SK-N-SH (cell line): ENCODE measurements at regions not wholly inside any gene's neighbourhood (a gene's known extent, or its start where the extent isn't known, plus 50 kb on each side); places are given as distances from the start of the nearest gene placed in this dataset.

Experiments used
- CTCF ChIA-PET: fragments of 300-600, 350-600 bp; formaldehyde crosslinking; extraction: SDS; loops from one replicate; lab custom pipeline; 2021; lab: Yijun Ruan, JAX
- POLR2A ChIA-PET: fragments of 350-600 bp; sonication (Branson Sonifier 250); formaldehyde crosslinking; extraction: SDS; loops from one replicate; lab custom pipeline; 2020; ENCODE audit warnings: antibody characterized with exemption, inconsistent platforms; lab: Yijun Ruan, JAX
- DNase-seq: peaks from one replicate; pipeline ENCODE4 v3.0.0; 2012
- H2AFZ ChIP-seq: fragments of 200-600 bp; sonication (generic); 2 replicates; pipeline ENCODE4 v1.8.1; 2016; ENCODE audit warnings: antibody characterized with exemption, mild to moderate bottlenecking, low read depth
- H3F3A ChIP-seq: fragments of 200-600 bp; sonication (generic); replicated peaks from 2 replicates; pipeline ENCODE3; 2016; ENCODE audit warnings: antibody characterized with exemption, mild to moderate bottlenecking; ENCODE audit not compliant: insufficient read depth
- H3K27ac ChIP-seq, 2 experiments: fragments of 200-500 bp in 1 of 2; fragments of 200-600 bp in 1 of 2; sonication (Bioruptor generic) in 1 of 2; sonication (generic), shearing (Covaris generic) in 1 of 2; 2 replicates each; pipeline versions ENCODE4 v1.5.1 to v1.6.1; 2014 to 2016; ENCODE audit warnings: low read depth in 2 of 2, inconsistent platforms in 1 of 2, low read length in 1 of 2, mild to moderate bottlenecking in 1 of 2, mixed read lengths in 1 of 2
- H3K27me3 ChIP-seq: fragments of 200-600 bp; sonication (generic), shearing (Covaris generic); 2 replicates; pipeline ENCODE4 v1.6.1; 2016; ENCODE audit warnings: mixed run types; ENCODE audit not compliant: insufficient read depth
- H3K36me3 ChIP-seq, 2 experiments: fragments of 200-500 bp in 1 of 2; fragments of 200-600 bp in 1 of 2; sonication (Bioruptor generic) in 1 of 2; sonication (generic) in 1 of 2; replicated peaks in 1 of 2; 2 replicates each; pipeline versions ENCODE3 to v1.5.1; 2014 to 2016; ENCODE audit warnings: low read length in 1 of 2, mild to moderate bottlenecking in 1 of 2; ENCODE audit not compliant: insufficient read depth in 2 of 2, control insufficient read depth in 1 of 2
- H3K4me1 ChIP-seq, 2 experiments: fragments of 200-500 bp in 1 of 2; fragments of 200-600 bp in 1 of 2; sonication (Bioruptor generic) in 1 of 2; sonication (generic), shearing (Covaris generic) in 1 of 2; 2 replicates each; pipeline versions ENCODE4 v1.5.1 to v1.6.1; 2014 to 2016; ENCODE audit warnings: low read depth in 1 of 2, low read length in 1 of 2, mixed run types in 1 of 2; ENCODE audit not compliant: insufficient read depth in 2 of 2, control insufficient read depth in 1 of 2
- H3K4me2 ChIP-seq: fragments of 200-600 bp; sonication (generic), shearing (Covaris generic); 2 replicates; pipeline ENCODE4 v1.6.1; 2017; ENCODE audit warnings: mixed run types
- H3K4me3 ChIP-seq, 2 experiments: fragments of 200-500 bp in 1 of 2; fragments of 200-600 bp in 1 of 2; sonication (Bioruptor generic) in 1 of 2; sonication (generic), shearing (Covaris generic) in 1 of 2; 2 replicates each; pipeline versions ENCODE4 v1.5.1 to v1.8.1; 2014 to 2016; ENCODE audit warnings: low read depth in 2 of 2, inconsistent platforms in 1 of 2, low read length in 1 of 2, mild to moderate bottlenecking in 1 of 2, mixed read lengths in 1 of 2, moderate library complexity in 1 of 2
- H3K79me2 ChIP-seq: fragments of 200-600 bp; sonication (generic); 2 replicates; pipeline ENCODE4 v1.8.1; 2017; ENCODE audit warnings: mild to moderate bottlenecking; ENCODE audit not compliant: insufficient read depth
- H3K9ac ChIP-seq: fragments of 200-600 bp; sonication (generic); 2 replicates; pipeline ENCODE4 v1.6.1; 2017; ENCODE audit warnings: mixed run types
- H3K9me2 ChIP-seq: fragments of 200-600 bp; sonication (generic); 2 replicates; pipeline ENCODE4 v1.6.1; 2017; ENCODE audit warnings: mixed run types
- H3K9me3 ChIP-seq: fragments of 200-600 bp; sonication (generic); 2 replicates; pipeline ENCODE4 v1.6.1; 2017; ENCODE audit warnings: mixed run types, mild to moderate bottlenecking, moderate library complexity
- H4K20me1 ChIP-seq: fragments of 200-600 bp; sonication (generic); 2 replicates; pipeline ENCODE4 v1.6.1; 2017; ENCODE audit warnings: mild to moderate bottlenecking, mixed run types; ENCODE audit not compliant: insufficient read depth
- ELF1 ChIP-seq: IDR thresholded peaks from 2 replicates; pipeline ENCODE4 v1.4.0; 2012
- EP300 ChIP-seq, 2 experiments: IDR thresholded peaks; 2 replicates each; pipeline versions ENCODE4 v1.4.0 to v1.6.1; 2012; ENCODE audit warnings: borderline replicate concordance in 1 of 2, low read depth in 1 of 2, low read length in 1 of 2
- EZH2phosphoT487 ChIP-seq: fragments of 200-600 bp; sonication (generic); IDR thresholded peaks from 2 replicates; pipeline ENCODE4 v1.6.1; 2017; ENCODE audit warnings: low read depth, mixed run types, mild to moderate bottlenecking, antibody characterized with exemption, moderate library complexity, borderline replicate concordance
- FOXJ3 ChIP-seq: sonication (generic); formaldehyde crosslinking; IDR thresholded peaks from 2 replicates; pipeline ENCODE4 v1.5.1; 2020; ENCODE audit warnings: mild to moderate bottlenecking, missing genetic modification reagents
- FOXM1 ChIP-seq: IDR thresholded peaks from 2 replicates; pipeline ENCODE4 v1.4.0; 2012; ENCODE audit warnings: low read depth, mild to moderate bottlenecking
- GABPA ChIP-seq: IDR thresholded peaks from 2 replicates; pipeline ENCODE4 v1.4.0; 2012; ENCODE audit warnings: low read depth, mild to moderate bottlenecking
- GATA2 ChIP-seq: sonication (generic); formaldehyde crosslinking; IDR thresholded peaks from 2 replicates; pipeline ENCODE4 v1.5.0; 2020; ENCODE audit warnings: mild to moderate bottlenecking, missing genetic modification reagents
- JUND ChIP-seq: IDR thresholded peaks from 2 replicates; pipeline ENCODE4 v1.4.0; 2012
- MXI1 ChIP-seq: IDR thresholded peaks from 2 replicates; pipeline ENCODE4 v1.6.1; 2012; ENCODE audit warnings: mild to moderate bottlenecking, low read depth, low read length, improper control_type of control experiment
- POLR2AphosphoS5 ChIP-seq: IDR thresholded peaks from 2 replicates; pipeline ENCODE4 v1.6.1; 2012; ENCODE audit warnings: low read depth, low read length
- RAD21 ChIP-seq: IDR thresholded peaks from 2 replicates; pipeline ENCODE4 v1.6.1; 2012; ENCODE audit warnings: mild to moderate bottlenecking, low read length
- RFX5 ChIP-seq: IDR thresholded peaks from 2 replicates; pipeline ENCODE4 v1.6.1; 2012; ENCODE audit warnings: mild to moderate bottlenecking, improper control_type of control experiment, low read length
- SIN3A ChIP-seq: IDR thresholded peaks from 2 replicates; pipeline ENCODE4 v1.6.1; 2012; ENCODE audit warnings: low read depth, mild to moderate bottlenecking, low read length, moderate library complexity, borderline replicate concordance
- SMC3 ChIP-seq: IDR thresholded peaks from 2 replicates; pipeline ENCODE4 v1.6.1; 2012; ENCODE audit warnings: low read depth, low read length, improper control_type of control experiment
- TAF1 ChIP-seq: IDR thresholded peaks from 2 replicates; pipeline ENCODE4 v1.6.1; 2012; ENCODE audit warnings: low read depth, mild to moderate bottlenecking, low read length, moderate library complexity, borderline replicate concordance
- YY1 ChIP-seq: IDR thresholded peaks from 2 replicates; pipeline ENCODE4 v1.4.0; 2012; ENCODE audit warnings: low read depth, mild to moderate bottlenecking
- WGBS: methylation state at CpG from one replicate; pipeline ENCODE4 v1.1.6; 2017; ENCODE audit warnings: low lambda C conversion rate; 5-methylcytosine and 5-hydroxymethylcytosine counted together
- TF ChIP-seq, protein P1 (sequence below): fragments of 150-350 bp; IDR thresholded peaks from 2 replicates; pipeline ENCODE4 v1.6.1; 2017; ENCODE audit warnings: antibody characterized with exemption, low read length, low read depth, borderline replicate concordance
- TF ChIP-seq, protein P2 (sequence below): IDR thresholded peaks from 2 replicates; pipeline ENCODE4 v1.4.0; 2012; ENCODE audit warnings: low read depth, borderline replicate concordance
- TF ChIP-seq, protein P3 (sequence below): IDR thresholded peaks from 2 replicates; pipeline ENCODE4; 2012

DNA sequence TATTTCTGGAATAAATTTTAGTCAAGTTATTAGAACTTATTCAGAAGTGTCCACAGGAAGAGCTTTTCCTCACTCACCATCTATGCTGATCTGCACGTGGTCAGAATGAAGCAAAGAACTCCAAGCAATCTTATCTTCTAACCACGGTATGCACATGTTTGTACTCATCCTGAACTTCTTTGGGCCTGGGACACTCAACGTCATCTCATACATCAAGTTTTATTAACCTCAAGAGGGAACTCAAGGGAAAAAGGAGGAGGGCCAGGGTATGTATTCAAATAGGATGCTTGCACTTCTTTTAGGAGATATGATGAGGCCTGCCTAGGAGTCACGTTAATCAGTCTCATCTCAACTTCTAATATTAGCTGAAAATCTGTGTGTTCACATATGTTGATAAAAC, 142.5 kb downstream of the C1orf94 start:
- ChIA-PET CTCF (no interaction called here), POLR2A (no interaction called here)
- no peak overlapping the region for H3K4me2 ChIP-seq
- no peak overlapping the region for H3K4me3 ChIP-seq
- no peak for DNase-seq
- TF ChIP-seq SIN3A (no peak), JUND (no peak), FOXM1 (no peak), SMC3 (no peak), POLR2AphosphoS5 (no peak), EP300 (IDR thresholded peaks at IDR 0.05; ENCODE audit: borderline replicate concordance in 1 of 2, low read depth in 1 of 2, low read length in 1 of 2) (no peak), GATA2 (CRISPR knock-in tag) (no peak), RFX5 (no peak)
- TF ChIP-seq, protein P1, sequence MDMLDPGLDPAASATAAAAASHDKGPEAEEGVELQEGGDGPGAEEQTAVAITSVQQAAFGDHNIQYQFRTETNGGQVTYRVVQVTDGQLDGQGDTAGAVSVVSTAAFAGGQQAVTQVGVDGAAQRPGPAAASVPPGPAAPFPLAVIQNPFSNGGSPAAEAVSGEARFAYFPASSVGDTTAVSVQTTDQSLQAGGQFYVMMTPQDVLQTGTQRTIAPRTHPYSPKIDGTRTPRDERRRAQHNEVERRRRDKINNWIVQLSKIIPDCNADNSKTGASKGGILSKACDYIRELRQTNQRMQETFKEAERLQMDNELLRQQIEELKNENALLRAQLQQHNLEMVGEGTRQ, result no peak
- TF ChIP-seq, protein P2, sequence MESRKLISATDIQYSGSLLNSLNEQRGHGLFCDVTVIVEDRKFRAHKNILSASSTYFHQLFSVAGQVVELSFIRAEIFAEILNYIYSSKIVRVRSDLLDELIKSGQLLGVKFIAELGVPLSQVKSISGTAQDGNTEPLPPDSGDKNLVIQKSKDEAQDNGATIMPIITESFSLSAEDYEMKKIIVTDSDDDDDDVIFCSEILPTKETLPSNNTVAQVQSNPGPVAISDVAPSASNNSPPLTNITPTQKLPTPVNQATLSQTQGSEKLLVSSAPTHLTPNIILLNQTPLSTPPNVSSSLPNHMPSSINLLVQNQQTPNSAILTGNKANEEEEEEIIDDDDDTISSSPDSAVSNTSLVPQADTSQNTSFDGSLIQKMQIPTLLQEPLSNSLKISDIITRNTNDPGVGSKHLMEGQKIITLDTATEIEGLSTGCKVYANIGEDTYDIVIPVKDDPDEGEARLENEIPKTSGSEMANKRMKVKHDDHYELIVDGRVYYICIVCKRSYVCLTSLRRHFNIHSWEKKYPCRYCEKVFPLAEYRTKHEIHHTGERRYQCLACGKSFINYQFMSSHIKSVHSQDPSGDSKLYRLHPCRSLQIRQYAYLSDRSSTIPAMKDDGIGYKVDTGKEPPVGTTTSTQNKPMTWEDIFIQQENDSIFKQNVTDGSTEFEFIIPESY, result no peak
- no peaks in the 10 kb centered on the region for H3K79me2 ChIP-seq
- WGBS, result 15% methylated on average over 4 of the region's 4 CpGs
- no peaks in the 10 kb centered on the region for H3F3A ChIP-seq
- no peak overlapping the region for H3K27ac ChIP-seq
- H3K9me3 ChIP-seq, result no peaks in the 10 kb centered on the region
- H3K9me2 ChIP-seq, result no peaks in the 10 kb centered on the region
- no peaks in the 10 kb centered on the region; a peak in 1 of 4 replicates for H3K4me1 ChIP-seq
- no peaks in the 10 kb centered on the region for H3K36me3 ChIP-seq
- no peaks in the 10 kb centered on the region for H4K20me1 ChIP-seq
- no peak overlapping the region for H3K9ac ChIP-seq
- H2AFZ ChIP-seq, result no peak overlapping the region
- H3K27me3 ChIP-seq, result no peaks in the 10 kb centered on the region

DNA sequence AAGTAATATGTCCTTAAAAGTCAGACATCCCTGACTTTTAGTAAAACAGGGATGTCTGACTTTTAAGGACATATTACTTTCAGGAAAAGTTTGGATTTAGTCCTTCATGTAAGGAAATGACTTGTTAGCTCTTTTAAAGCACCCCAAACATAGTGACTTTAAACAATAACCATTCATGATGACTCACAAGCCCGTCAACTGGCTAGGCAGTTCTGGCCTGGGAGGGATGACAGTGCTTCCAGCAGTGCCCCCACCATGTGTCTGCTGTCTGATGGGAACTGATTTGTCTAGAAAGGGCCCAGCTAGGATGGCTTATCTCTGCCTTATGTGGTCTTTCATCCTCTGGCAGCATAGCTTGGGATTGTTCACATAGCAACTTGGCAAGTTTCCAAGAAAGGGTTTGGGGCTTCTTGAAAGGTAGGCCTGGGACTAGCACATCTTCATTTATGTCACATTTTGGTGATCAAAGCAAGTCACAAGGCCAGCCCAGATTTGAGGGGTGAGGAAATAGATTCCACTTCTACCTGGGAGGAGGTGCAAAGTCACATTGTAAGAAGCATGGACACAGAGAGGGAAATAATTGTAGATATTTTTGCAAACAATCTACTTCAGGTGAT, 143.5 kb downstream of the C1orf94 start:
- no peaks in the 10 kb centered on the region for H3K9me2 ChIP-seq
- ChIA-PET CTCF (no interaction called here), POLR2A (no interaction called here)

More for the DNA sequence above, 143.5 kb downstream of the C1orf94 start:
- DNase-seq, result peak; percentile 23
- WGBS, result 11% methylated on average over 1 of the region's 1 CpG
- TF ChIP-seq TAF1, result no peak
- no peak for TF ChIP-seq FOXM1
- no peak for TF ChIP-seq RAD21
- no peak for TF ChIP-seq GABPA
- no peak for TF ChIP-seq FOXJ3 (CRISPR knock-in tag)
- no peak for TF ChIP-seq EZH2phosphoT487
- TF ChIP-seq EP300 (IDR thresholded peaks at IDR 0.05; ENCODE audit: borderline replicate concordance in 1 of 2, low read depth in 1 of 2, low read length in 1 of 2), result no peak
- TF ChIP-seq, protein P3, sequence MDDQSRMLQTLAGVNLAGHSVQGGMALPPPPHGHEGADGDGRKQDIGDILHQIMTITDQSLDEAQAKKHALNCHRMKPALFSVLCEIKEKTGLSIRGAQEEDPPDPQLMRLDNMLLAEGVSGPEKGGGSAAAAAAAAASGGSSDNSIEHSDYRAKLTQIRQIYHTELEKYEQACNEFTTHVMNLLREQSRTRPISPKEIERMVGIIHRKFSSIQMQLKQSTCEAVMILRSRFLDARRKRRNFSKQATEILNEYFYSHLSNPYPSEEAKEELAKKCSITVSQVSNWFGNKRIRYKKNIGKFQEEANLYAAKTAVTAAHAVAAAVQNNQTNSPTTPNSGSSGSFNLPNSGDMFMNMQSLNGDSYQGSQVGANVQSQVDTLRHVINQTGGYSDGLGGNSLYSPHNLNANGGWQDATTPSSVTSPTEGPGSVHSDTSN, result no peak
- no peak for TF ChIP-seq MXI1
- no peak for TF ChIP-seq ELF1
- TF ChIP-seq YY1, result no peak
- no peak for TF ChIP-seq GATA2 (CRISPR knock-in tag)
- no peak for TF ChIP-seq SMC3
- Histone ChIP-seq H3K27ac (no peak overlapping the region), H3F3A (no peaks in the 10 kb centered on the region), H4K20me1 (no peaks in the 10 kb centered on the region), H3K4me1 (no peaks in the 10 kb centered on the region; a peak in 1 of 4 replicates), H3K36me3 (no peaks in the 10 kb centered on the region), H3K79me2 (no peaks in the 10 kb centered on the region), H3K9ac (no peak overlapping the region), H3K4me3 (no peak overlapping the region), H3K27me3 (no peaks in the 10 kb centered on the region), H3K9me3 (no peaks in the 10 kb centered on the region), H3K4me2 (no peak overlapping the region), H2AFZ (no peak overlapping the region)
